ENCODE measurements at regions not wholly inside any gene's neighbourhood (a gene's known extent, or its start where the extent isn't known, plus 50 kb on each side); places are given as distances from the start of the nearest gene placed in this dataset.
A peak's percentile ranks its signal among the peaks of the same experiment; 100 is the strongest.

DNA sequence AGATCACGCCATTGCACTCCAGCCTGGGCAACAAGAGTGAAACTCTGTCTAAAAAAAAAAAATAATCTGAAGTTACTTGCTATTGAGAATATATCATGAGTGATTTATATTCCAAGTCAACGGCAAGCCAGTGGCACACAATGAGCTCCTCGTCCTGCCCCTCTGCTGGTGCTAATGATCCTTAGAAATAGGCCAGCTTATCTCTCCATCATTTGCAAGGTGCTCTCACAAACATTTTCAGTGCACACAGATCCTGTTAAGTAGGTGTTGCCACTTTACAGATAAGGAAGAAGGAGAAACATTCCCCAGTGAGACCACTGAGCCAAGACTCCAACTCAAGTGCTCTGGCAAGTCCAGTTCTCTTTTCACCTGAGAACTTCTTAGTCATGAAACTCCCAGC lies 91.3 kb upstream of the GPR45 start:
- DNase-seq (ENCODE audit: low read depth in 2 of 2), result no peak

DNA sequence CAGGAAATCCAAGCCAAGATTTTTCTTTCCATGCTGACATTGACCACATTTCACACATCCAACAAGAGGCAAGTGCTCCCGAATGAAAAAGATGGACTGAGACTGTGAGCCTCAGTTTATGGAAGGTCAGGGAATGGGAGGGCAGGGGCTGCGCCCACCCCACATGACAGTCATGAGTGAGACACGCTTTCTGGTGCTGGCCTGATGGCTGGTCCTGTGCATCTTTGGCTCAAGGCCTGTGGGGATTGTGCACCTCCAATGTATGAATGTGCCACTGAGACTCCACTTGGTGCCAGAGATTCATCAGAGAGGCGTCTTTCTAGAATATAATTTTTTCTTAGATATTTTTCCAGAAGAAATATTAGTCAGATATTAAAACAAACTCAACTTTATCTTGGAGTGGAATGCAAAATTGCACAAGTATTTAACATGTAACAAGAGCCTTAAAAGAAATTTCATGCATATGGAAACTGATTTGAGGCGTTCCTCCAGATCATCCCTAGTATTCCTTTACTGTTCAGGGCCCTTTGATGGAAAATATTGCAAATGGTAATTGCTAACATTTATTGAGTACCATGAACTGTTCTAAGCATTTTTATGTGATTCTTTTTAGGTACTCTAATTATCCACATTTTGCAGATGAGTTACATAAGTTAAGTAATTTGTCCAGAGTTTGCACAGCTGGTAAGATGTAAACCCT lies 87.3 kb upstream of the GPR45 start:
- DNase-seq (ENCODE audit: low read depth in 2 of 2), result no peak

DNA sequence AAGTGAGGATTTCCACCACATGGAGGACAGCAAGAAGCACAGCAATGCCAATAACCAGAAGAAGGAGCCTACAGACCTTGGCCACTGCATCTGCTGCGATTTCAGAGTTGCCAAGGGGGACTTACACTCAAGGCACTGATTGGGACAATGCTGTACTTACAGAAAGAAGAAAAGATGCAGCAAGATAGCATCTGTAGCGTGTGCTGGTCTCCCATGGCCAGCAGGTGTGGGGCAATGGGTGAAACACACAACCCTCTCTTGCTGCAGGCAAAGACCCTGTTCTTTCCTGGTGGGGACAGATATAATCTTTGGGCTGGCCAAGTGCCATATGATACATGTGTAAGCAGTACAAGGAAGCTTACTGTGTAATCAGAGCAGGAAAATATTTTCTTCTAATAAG lies 85.4 kb upstream of the GPR45 start:
- no peak for DNase-seq (ENCODE audit: low read depth in 2 of 2)

DNA sequence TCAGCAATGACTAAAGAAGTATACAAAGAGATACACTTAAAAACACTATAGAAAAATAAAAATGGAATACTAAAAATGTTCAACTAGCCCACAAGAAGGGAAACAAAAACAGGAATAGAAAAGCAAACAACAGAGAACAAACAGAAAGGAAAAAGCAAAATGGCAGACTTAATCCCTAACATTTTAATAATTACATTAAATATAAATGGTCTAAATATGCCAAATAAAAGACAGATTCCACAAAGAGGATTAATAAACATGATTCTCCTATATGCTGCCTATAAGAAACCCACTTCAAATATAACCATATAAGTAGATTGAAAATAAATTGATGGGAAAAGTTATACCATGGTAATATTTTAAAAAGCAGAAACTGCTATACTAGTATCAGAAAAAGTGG lies 83.5 kb upstream of the GPR45 start:
- no peak for DNase-seq (ENCODE audit: low read depth in 2 of 2)

DNA sequence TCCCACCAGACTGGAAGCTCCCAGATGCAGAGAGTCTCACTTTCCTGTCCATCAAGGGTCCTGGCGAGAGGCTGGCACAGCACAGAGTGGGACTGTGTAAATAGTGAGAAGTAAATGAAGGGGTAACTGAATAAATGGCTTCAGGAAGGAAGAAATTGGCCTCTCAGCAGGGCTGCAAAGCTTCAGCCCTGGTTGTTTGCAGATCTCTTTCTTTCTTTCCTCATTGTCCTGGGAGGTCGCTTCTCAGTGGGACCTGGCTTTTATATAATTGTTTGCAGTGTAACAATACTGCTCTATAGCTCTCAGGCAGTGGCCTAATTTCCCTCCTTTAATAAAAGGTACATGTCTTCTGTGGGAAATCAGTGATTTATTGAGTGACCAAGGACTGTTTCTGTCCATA lies 74.9 kb upstream of the GPR45 start:
- no peak for DNase-seq (ENCODE audit: low read depth in 2 of 2)

DNA sequence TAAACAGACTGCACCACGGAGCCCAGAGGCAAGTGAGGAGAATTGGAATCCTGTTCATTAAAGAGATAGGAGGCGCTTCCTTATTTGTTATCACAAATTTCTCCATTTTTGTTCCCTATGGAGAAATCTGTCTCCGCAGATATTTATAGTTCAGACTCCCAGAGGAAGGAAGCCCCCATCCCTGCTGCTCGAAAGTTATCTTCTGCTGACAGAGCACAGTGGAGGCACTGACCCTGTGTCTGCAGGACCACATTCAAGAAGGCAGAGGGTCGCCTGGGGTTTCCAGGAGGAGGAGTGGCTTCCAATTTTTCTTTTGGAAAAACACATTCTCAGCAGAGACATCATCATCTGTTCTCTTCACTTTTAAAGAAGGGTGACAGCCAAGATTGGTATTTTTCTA lies 73.0 kb upstream of the GPR45 start:
- no peak for DNase-seq (ENCODE audit: low read depth in 2 of 2)

DNA sequence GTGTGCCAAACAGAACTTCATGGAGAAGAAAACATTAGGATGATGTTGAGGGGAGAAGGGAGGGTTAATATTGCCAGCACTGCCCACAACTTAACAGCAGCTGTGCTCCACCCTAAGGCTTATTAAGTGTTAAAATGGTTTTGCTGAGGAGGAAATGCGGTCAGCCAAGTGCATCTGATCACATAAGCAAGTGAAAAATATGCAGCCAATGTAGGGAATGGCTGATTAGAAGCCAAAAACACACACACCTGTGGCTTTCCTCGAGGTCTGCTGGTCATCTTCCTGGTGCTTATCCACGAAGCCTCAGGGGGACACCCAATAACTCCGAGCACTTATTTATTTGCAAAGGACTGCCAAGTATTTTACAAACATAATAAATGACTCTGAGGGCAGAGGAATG lies 66.3 kb upstream of the GPR45 start:
- DNase-seq (ENCODE audit: low read depth in 2 of 2), result no peak

DNA sequence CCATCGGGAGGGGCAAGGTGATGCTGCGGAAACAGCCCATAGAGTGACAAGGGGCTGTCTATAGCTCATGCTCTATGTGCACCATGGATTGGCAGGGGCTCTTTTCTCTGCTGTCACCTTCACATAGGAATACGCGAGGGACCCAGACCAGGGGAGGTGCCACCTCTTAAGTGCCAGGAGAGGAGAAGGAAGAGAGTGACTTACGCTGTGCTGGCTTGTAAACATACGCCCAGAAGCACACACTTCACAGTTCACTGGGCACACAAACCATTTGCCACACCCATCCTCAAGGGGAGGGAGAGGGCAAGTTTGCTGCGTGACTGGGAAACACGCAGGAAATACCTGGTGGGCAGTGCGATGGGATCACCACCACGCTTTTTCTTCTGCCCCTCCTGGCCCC lies 65.1 kb upstream of the GPR45 start:
- DNase-seq (ENCODE audit: low read depth in 2 of 2), result no peak

DNA sequence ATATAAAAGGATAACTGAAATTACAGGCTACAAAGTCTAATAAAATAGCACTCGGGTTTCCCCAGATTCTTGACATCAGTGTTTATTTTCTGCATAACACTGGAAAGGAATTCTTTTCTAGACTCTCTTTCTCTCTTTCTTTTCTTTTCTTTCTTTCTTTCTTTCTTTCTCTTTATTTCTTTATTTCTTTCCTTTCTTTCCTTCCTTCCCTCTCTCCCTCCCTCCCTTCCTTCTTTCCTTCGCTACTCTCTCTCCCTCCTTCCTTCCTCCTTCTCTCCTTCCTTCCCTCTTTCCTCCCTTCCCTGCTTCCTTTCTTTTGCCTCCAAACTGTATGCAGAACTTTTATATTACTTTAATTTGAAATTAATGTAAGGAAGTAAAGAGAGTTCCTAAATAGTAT lies 64.5 kb upstream of the GPR45 start:
- DNase-seq (ENCODE audit: low read depth in 2 of 2), result no peak

DNA sequence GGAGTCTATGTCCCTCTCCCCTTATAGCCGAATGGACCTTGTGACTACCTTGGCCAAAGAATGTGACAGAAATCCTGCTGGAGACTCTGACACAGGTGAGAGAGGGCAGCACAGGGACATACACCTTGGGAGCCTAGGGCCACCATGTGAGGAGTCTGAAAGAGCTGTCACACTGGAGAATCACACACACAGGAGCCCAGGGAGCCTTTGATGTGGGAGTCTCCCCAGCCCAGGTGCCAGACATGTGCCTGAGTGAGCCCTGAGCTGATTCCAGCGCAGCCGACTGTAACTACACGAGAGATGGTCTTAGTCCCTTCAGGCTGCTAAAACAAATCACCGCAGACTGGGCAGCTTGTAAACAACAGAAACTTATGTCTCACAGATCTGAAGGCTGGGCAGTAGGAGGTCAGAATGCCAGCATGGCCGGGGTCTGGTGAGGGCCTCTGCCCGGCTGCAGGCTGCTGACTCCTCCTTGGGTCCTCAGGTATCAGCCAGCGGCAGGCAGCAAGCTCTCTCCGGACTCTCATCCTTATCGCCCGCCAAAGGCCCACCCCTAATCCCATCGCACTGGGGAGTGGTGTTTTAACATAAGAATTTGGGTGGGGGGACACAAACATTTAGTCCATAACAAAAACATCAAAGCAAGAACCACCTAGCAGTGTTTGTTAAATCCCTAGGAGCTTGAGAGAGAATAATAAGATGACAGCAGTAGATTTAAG lies 63.8 kb upstream of the GPR45 start:
- no peak for DNase-seq (ENCODE audit: low read depth in 2 of 2)

DNA sequence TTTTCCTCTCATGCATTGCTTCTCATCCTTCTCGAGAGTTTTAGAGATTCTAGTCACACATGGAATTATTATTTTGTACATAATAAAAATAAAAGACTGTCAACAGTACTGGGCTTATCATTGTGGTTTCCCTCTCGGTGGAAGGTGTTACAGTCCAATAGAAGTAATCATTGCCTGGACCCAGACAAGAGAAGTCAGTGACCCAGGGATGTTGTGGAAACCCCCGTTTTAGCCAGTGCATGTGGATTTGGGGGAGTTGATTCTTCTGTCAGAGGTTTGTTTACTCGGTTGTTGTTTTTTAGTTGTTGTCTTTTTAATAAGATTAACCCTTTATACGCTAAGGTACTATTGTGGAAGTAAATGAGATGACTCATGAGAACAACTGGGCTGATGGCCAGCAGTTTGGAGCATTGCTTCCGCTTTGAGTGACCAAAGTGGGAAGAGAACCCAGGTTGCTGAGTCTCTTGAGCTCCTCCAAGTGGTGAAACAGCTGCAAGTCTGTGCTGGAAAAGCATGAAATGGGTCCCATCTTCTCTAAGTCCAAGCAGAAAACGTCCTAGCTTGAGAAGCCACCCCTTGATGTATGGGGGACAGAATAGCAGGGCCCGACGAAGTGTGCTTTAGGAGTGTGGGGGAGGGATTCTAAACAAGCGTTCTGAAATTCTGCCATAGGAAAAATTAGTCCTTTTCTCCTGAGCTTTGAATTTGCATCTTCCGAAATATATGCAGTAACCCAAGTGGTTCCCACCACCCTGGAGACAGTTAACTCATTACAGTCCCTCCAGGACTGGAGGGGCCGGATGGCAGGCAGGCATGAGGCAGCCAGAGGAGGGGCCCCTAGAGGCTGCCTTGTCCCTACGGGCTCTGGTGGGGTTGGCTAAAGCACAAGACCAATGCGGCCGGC lies 61.8 kb upstream of the GPR45 start:
- peak; percentile 61 to 76 for DNase-seq (ENCODE audit: low read depth in 2 of 2)

DNA sequence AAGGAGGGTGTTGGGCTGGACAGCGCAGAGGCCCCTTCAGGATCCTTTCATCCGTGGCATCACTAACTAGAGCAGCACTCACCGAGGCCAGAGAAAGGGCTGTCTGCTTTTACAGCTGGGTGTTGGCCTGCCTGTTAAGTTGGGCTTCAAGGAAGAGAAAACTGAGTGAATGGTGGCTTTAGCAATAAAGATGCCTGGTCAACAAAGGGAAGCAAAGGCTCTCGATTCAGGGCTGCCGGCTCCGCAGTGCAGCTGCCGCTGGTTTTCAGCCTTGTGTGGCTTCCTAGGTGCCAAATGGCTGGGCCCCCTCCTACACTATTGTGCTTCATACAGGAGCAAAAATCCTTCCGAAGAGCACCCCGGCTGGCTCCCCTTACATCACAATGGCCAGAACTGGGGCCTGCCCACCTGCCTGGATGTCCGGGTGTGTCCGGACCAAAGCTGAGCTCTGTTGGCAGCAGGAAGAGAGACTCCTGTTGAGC lies 61.0 kb upstream of the GPR45 start:
- no peak for DNase-seq (ENCODE audit: low read depth in 2 of 2)

DNA sequence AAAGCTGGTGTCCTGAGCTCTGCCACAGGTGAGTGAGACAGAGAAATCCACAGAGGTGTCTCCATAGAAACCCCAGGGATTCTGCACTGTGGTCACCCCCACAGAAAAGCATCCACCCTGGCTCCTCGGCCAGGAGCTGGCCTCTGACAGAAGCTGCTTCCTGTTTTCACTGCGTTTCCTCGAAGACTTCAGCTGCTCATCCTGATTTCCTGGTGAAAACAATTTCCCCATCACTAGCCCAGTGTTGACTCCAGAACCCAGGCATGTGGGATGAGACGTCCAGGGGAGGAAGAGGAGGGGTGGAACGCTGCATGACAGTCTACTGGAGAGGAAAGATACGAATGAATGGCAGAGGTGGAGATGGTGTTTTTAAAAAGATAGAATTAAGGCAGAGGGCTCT lies 60.3 kb upstream of the GPR45 start:
- no peak for DNase-seq (ENCODE audit: low read depth in 2 of 2)

DNA sequence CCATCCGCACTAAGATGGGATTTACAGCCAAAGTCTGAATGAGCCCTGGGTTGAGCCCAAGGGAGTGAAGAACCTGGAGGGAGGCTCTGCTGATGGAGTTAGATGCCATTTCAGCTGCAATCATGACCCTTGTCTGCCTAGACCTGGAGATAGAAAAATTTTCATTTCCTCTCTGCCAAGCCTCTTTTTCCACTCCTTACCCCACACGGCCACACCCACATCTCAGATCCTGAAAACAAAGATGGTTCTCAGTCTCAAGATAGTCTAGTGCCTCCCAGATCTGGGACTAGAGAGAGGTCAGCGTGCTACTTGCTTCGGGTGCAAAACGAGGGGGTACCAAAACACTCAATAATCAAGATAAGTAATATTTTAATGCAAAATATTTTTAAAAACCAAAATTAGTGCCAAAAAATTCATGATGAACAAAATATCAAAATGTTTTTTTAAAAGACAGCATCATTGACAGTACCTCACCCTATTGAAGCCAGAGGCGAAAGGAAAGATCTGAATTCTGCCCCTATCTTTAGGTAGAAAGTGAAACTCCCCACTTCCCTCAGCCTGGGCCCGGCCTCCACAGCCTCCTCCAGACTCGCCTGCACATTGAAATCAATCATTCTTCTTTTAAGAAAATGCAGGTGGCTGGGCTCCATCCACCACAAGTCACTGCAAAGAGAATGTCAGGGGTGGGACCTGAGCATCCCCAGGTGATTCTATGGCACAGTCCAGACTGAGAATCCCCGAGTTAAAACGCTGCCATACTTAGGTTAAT lies 57.8 kb upstream of the GPR45 start:
- no peak for DNase-seq (ENCODE audit: low read depth in 2 of 2)

DNA sequence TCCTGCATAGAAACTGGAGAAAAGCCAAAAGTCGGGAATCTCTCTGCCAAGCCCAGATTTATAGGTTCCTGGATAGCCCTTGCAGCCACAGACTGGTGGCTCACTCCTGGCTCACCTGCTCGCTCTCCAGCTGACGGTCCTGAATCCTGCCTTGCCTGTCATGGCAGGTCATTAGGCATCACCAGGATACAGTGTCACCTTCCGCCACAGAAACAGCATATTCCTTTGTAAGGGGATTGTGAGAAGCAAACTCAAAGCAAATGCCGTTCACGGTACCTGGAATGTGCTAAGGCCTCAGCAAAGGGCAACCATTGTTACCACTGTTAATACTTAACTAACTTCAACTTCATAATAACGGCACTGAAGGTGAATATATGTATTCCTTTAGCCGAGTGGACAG lies 57.1 kb upstream of the GPR45 start:
- no peak for DNase-seq (ENCODE audit: low read depth in 2 of 2)

DNA sequence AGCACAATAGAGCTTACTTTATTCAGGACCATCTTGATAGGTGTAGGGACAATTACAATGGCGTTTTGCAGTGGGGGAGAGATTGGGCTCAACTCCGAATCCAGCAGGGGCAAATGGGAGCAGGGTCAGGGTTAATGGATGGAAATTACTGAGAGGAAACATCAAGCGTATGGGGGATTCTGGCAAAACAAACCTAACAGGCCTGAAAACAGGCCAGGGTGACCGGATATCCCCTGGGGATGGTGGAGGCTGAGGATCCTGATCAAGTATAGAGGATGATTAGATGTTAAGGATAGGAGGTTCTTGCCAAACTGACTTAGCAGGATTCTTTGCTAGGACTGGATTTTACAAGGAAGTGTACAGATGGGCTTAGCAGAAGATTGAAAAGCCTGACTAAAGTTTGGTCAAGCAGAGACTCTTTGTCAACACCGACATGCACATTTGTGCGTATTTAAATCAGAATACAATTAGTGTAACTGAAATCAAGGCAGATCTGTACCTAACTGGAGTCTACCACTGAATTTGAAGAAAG lies 54.5 kb upstream of the GPR45 start:
- DNase-seq (ENCODE audit: low read depth in 2 of 2), result no peak

DNA sequence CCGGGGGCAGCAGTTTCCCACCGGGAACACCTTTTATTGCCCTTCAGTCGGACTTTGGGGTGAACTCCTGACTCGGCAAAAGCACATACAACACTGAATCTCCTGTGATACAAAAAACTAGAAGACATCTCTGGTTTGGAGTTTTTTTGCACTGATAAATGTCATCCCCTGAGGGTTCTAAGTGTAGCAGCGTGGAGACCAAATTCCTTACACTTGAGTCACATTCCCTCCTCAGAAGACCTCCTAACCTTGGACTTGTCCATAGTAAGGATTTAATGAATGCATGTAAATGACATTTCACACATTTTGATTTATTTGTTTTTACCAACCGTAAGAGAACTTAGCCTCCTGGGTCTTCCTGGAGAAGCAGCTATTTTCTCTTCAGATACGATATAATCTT lies 54.0 kb upstream of the GPR45 start:
- no peak for DNase-seq (ENCODE audit: low read depth in 2 of 2)

DNA sequence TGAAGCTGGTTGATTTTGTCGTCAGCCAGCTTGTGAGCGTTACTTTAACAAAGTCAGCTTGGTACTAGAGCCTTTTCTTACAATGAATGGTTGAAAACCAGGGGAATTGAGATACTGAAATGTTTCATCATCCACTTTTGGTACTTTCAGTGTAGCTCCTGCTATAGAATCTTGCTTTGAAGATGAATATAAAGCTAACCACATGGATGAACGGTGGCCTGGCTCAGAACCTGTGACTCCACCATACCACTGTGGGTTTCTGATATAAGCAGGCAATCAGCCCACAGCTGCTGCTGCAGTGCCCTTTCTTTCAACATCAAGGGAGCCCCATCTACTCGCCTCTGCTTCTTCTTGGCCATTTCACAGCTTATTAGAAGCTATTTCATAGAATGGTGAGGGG lies 53.2 kb upstream of the GPR45 start:
- no peak for DNase-seq (ENCODE audit: low read depth in 2 of 2)
